ENCODE measurements at regions not wholly inside any gene's neighbourhood (a gene's known extent, or its start where the extent isn't known, plus 50 kb on each side); places are given as distances from the start of the nearest gene placed in this dataset.

DNA sequence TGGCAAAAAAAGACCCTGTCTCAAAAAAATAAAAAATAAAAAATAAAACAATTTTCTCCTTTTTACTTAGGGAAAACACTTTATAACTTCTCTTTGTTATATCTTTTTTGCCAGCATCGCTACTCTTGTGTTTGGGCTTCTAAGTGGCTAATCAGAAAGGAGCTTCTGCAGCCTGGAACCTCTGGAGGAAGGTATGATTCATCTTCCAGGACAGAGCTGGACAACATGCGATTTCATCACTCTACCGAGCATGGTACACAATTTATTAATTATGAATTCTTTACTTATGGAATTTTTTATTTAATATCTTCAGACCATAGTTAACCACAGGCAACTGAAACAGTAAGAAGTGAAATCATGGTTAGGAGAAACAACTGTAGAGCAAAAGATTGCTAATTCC, 1254.3 kb upstream of the AGA start:
- TF ChIP-seq CTCF (conservative IDR thresholded peaks at IDR 0.05) (no peak), ZFX (IDR thresholded peaks at IDR 0.05) (no peak)

Measured in C4-2B (cell line).